Gastrocnemius medialis (tissue), 4 donors: ENCODE measurements at regions not wholly inside any gene's neighbourhood (a gene's known extent, or its start where the extent isn't known, plus 50 kb on each side); places are given as distances from the start of the nearest gene placed in this dataset.
"Not testable (repeated sequence)": the region's sequence is repeated elsewhere in the genome, so short reads cannot be mapped to it uniquely, and the experiment has no call there.

ENCODE experiments used
- CTCF ChIP-seq, 5 experiments: fragments of 450-650 bp in 3 of 5; fragments of 200-600 bp in 2 of 5; sonication (generic) in 2 of 5; IDR thresholded peaks in 4 of 5; conservative IDR thresholded peaks in 1 of 5; 1 replicate in 4 of 5; 2 replicates in 1 of 5; pipeline ENCODE4 v1.5.1; 2016 to 2019; ENCODE audit warnings: antibody characterized with exemption in 5 of 5, mild to moderate bottlenecking in 3 of 5, moderate library complexity in 3 of 5
- POLR2A ChIP-seq, 2 donors: fragments of 450-650 bp; IDR thresholded peaks; one replicate each; pipeline ENCODE4 v1.6.1; 2017; ENCODE audit warnings: antibody characterized with exemption in 2 of 2, mild to moderate bottlenecking in 2 of 2, moderate library complexity in 2 of 2

GRCh38 chr3:73154261-73154660 is 92.8 kb downstream of the EBLN2 start:
- TF ChIP-seq CTCF (IDR thresholded peaks at IDR 0.05 in 4 of 5, conservative IDR thresholded peaks at IDR 0.05 in 1 of 5); POLR2A (IDR thresholded peaks at IDR 0.05): not testable (repeated sequence)
